Fibroblast of the aortic adventitia (primary cell): ENCODE measurements at regions not wholly inside any gene's neighbourhood (a gene's known extent, or its start where the extent isn't known, plus 50 kb on each side); places are given as distances from the start of the nearest gene placed in this dataset.
A peak's percentile ranks its signal among the peaks of the same experiment; 100 is the strongest.

ENCODE experiments used
- DNase-seq: peaks from one replicate; pipeline ENCODE4 v3.0.0-alpha.2; 2010; ENCODE audit warnings: low read depth
- H3K4me3 ChIP-seq: 2 replicates; pipeline ENCODE4 v1.5.1; 2011; ENCODE audit warnings: low read depth, mild to moderate bottlenecking, control low read depth, low read length, moderate library complexity
- CTCF ChIP-seq: IDR thresholded peaks from 2 replicates; pipeline ENCODE4 v1.5.1; 2011; ENCODE audit warnings: mild to moderate bottlenecking, low read length, control low read depth, inconsistent platforms; ENCODE audit not compliant: insufficient read depth

- H3K4me3 ChIP-seq: no peak overlapping the region
- peak; percentile 65 for DNase-seq
- no peak for TF ChIP-seq CTCF
Measured at GRCh38 chr4:123843137-123843536, 446.5 kb downstream of the SPRY1 start.

GRCh38 chr4:123844374-123844773 lies 447.8 kb downstream of the SPRY1 start:
- TF ChIP-seq CTCF: no peak
- DNase-seq: no peak
- no peak overlapping the region for H3K4me3 ChIP-seq

- DNase-seq: no peak
- no peak overlapping the region for H3K4me3 ChIP-seq
- TF ChIP-seq CTCF: no peak
Measured at GRCh38 chr4:123846092-123846491, 449.5 kb downstream of the SPRY1 start.

GRCh38 chr4:123846561-123846960 lies 450.0 kb downstream of the SPRY1 start:
- TF ChIP-seq CTCF: no peak
- no peak for DNase-seq
- H3K4me3 ChIP-seq: no peak overlapping the region

- no peak for TF ChIP-seq CTCF
- H3K4me3 ChIP-seq: no peak overlapping the region
- peak; percentile 13 for DNase-seq
Measured at GRCh38 chr4:123848606-123849005, 452.0 kb downstream of the SPRY1 start.

GRCh38 chr4:123849495-123849894 lies 452.9 kb downstream of the SPRY1 start:
- no peak for DNase-seq
- H3K4me3 ChIP-seq: no peak overlapping the region
- TF ChIP-seq CTCF: no peak

- no peak for DNase-seq
- no peak for TF ChIP-seq CTCF
- no peak overlapping the region for H3K4me3 ChIP-seq
Measured at GRCh38 chr4:123851521-123851920, 454.9 kb downstream of the SPRY1 start.
